ENCODE measurements at regions not wholly inside any gene's neighbourhood (a gene's known extent, or its start where the extent isn't known, plus 50 kb on each side); places are given as distances from the start of the nearest gene placed in this dataset.

DNA sequence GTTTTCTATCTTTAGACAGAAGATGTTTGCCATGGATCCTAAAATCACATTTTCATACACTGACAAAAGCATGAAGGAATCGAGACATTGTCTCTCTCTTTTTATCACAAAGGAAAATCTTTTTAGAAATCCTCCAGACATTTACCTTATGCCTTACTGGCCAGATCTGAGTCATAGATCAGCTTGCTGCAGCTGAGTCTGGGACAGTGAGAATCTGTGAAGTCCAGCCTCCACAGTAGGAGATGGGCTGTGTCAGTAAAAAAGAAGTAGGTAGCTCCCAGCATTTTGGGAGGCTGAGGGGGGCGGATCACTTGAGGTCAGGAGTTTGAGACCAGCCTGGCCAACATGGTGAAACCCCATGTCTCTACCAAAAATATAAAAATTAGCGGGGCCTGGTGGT, 333.4 kb upstream of the ZNF462 start:
- H3K9ac ChIP-seq (ENCODE audit: extremely low read depth, insufficient read length, low read length) = no peak overlapping the region
- H4K5ac ChIP-seq (ENCODE audit: insufficient read length, low read depth, low read length) = no peak overlapping the region
- no peak overlapping the region for H4K8ac ChIP-seq (replicated peaks; ENCODE audit: insufficient read length, low read depth, low read length)
- no peak overlapping the region for H2BK15ac ChIP-seq (ENCODE audit: low read depth, low read length)
- Mint-ChIP-seq H3K4me1 (peaks cover 0 to 2% of the 10 kb centered on the region in 2 experiments; a peak in 1 of 4 replicates), H3K27ac (no peak overlapping the region; a peak in 1 of 7 replicates), H3K27me3 (ENCODE audit: low read depth) (no peaks in the 10 kb centered on the region), H3K36me3 (ENCODE audit: insufficient read depth in 1 of 3, low read depth in 3 of 3) (no peaks in the 10 kb centered on the region), H3K4me3 (no peak overlapping the region), H3K9me3 (no peaks in the 10 kb centered on the region)
- H3K18ac ChIP-seq (ENCODE audit: insufficient read length, low read depth, low read length) = no peak overlapping the region
- no peak overlapping the region for H4K91ac ChIP-seq (ENCODE audit: insufficient read length, low read depth, low read length)
- no peak overlapping the region for H2BK12ac ChIP-seq (ENCODE audit: insufficient read length, low read depth, low read length)
- H2BK120ac ChIP-seq (ENCODE audit: low read depth, low read length, poor library complexity, severe bottlenecking) = no peak overlapping the region
- no peaks in the 10 kb centered on the region for H3K27me3 ChIP-seq (ENCODE audit: insufficient read depth, low read length)
- H3K56ac ChIP-seq (ENCODE audit: insufficient read length, low read depth, low read length) = no peak overlapping the region
- H3K4me1 ChIP-seq (ENCODE audit: insufficient read depth, low read length) = no peaks in the 10 kb centered on the region
- no peak overlapping the region for H2BK20ac ChIP-seq (ENCODE audit: low read depth, low read length, poor library complexity, severe bottlenecking)
- no peak overlapping the region for H3K14ac ChIP-seq (ENCODE audit: insufficient read depth, low read length)
- H3K27ac ChIP-seq (ENCODE audit: insufficient read length, low read depth, low read length) = no peak overlapping the region
- H3T11ph ChIP-seq (ENCODE audit: low read length) = no peak overlapping the region
- H3K4ac ChIP-seq (ENCODE audit: low read depth, low read length) = no peak overlapping the region
- H2AFZ ChIP-seq (ENCODE audit: low read length) = no peak overlapping the region
- H2BK5ac ChIP-seq (ENCODE audit: insufficient read length, low read length) = no peak overlapping the region
- no peak overlapping the region for H2AK5ac ChIP-seq (ENCODE audit: insufficient read length, low read length)
- H3K79me1 ChIP-seq (ENCODE audit: insufficient read depth, low read depth, low read length, poor library complexity, severe bottlenecking) = no peaks in the 10 kb centered on the region
- no peak overlapping the region for H3K23ac ChIP-seq (ENCODE audit: insufficient read length, low read depth, low read length)
- H3K4me2 ChIP-seq (ENCODE audit: insufficient read depth, insufficient read length, low read length) = no peak overlapping the region
- no peak for DNase-seq
- H3K9me3 ChIP-seq (ENCODE audit: control insufficient read depth, low read depth, low read length) = no peaks in the 10 kb centered on the region
- no CpG with 5 or more reads among the region's 3 CpGs for WGBS (ENCODE audit: extremely low coverage, insufficient read length, low lambda C conversion rate)
- H3K23me2 ChIP-seq (ENCODE audit: insufficient read length, low read depth, low read length, poor library complexity, severe bottlenecking) = no peaks in the 10 kb centered on the region
- no peaks in the 10 kb centered on the region for H4K20me1 ChIP-seq (ENCODE audit: control insufficient read depth, insufficient read depth, insufficient read length)
- H3K79me2 ChIP-seq (ENCODE audit: insufficient read depth, low read length) = no peaks in the 10 kb centered on the region
- TF ChIP-seq, protein P1, sequence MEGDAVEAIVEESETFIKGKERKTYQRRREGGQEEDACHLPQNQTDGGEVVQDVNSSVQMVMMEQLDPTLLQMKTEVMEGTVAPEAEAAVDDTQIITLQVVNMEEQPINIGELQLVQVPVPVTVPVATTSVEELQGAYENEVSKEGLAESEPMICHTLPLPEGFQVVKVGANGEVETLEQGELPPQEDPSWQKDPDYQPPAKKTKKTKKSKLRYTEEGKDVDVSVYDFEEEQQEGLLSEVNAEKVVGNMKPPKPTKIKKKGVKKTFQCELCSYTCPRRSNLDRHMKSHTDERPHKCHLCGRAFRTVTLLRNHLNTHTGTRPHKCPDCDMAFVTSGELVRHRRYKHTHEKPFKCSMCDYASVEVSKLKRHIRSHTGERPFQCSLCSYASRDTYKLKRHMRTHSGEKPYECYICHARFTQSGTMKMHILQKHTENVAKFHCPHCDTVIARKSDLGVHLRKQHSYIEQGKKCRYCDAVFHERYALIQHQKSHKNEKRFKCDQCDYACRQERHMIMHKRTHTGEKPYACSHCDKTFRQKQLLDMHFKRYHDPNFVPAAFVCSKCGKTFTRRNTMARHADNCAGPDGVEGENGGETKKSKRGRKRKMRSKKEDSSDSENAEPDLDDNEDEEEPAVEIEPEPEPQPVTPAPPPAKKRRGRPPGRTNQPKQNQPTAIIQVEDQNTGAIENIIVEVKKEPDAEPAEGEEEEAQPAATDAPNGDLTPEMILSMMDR (conservative IDR thresholded peaks at IDR 0.05) = no peak

Data from H9 (cell line).